HCT116 (cell line): ENCODE measurements at regions not wholly inside any gene's neighbourhood (a gene's known extent, or its start where the extent isn't known, plus 50 kb on each side); places are given as distances from the start of the nearest gene placed in this dataset.

Experiments
- ATAC-seq: fragments of 200-7000 bp; cut with Tn5 transposase; 2 replicates; pipeline ENCODE4 v1.9.1; 2020; ENCODE audit warnings: mild to moderate bottlenecking, moderate library complexity
- BruUV-seq: library from RNA; stranded (reverse); fragments of 400-500 nt; replicated peaks from 2 replicates; lab custom pipeline; 2021; lab: Mats Ljungman, UMichigan
- CTCF ChIA-PET: fragments of 300-600 bp; sonication (Branson Sonifier 250); formaldehyde crosslinking; loops from one replicate; lab custom pipeline; 2021; ENCODE audit warnings: antibody characterized with exemption; lab: Charles Lee
- POLR2A ChIA-PET: fragments of 300-600, 350-600 bp; sonication (Branson Sonifier 250); formaldehyde crosslinking; loops from one replicate; lab custom pipeline; 2021; ENCODE audit warnings: antibody characterized with exemption; lab: Charles Lee
- RAD21 ChIA-PET, 2 experiments: fragments of 300-600 bp; sonication (Branson Sonifier 250); formaldehyde crosslinking; loops; one replicate each; lab custom pipeline; 2023; ENCODE audit warnings: low total read pairs in 2 of 2; ENCODE audit not compliant: uncharacterized antibody in 2 of 2, unreplicated experiment in 2 of 2, low non-redundant PET in 1 of 2; lab: Charles Lee
- DNase-seq: peaks from one replicate; pipeline ENCODE4 v3.0.0-alpha.2; 2010; ENCODE audit warnings: low read depth, low spot score
- H2AFZ ChIP-seq: fragments of 200-600 bp; shearing (Covaris generic), sonication (generic); 2 replicates; pipeline ENCODE4 v1.6.1; 2017; ENCODE audit warnings: low read depth, mixed run types, mixed read lengths, antibody characterized with exemption, low read length; ENCODE audit not compliant: poor library complexity, severe bottlenecking
- H3K27ac ChIP-seq: 2 replicates; pipeline ENCODE4 v1.5.1; 2012; ENCODE audit warnings: low read depth, low read length
- H3K27me3 ChIP-seq: fragments of 200-600 bp; sonication (generic); 2 replicates; pipeline ENCODE4 v1.6.1; 2016; ENCODE audit warnings: mixed run types, low read length, mixed read lengths; ENCODE audit not compliant: insufficient read depth
- H3K36me3 ChIP-seq, 2 experiments: fragments of 200-500 bp in 1 of 2; fragments of 200-600 bp in 1 of 2; sonication (Bioruptor generic) in 1 of 2; sonication (generic) in 1 of 2; 2 replicates each; pipeline versions ENCODE4 v1.5.1 to v1.6.1; 2014 to 2016; ENCODE audit warnings: low read length in 2 of 2, inconsistent platforms in 1 of 2, mixed read lengths in 1 of 2, mixed run types in 1 of 2; ENCODE audit not compliant: insufficient read depth in 2 of 2, control insufficient read depth in 1 of 2
- H3K4me1 ChIP-seq, 2 experiments: fragments of 200-600 bp in 1 of 2; sonication (generic) in 1 of 2; 2 replicates each; pipeline versions ENCODE4 v1.5.1 to v1.6.1; 2012 to 2017; ENCODE audit warnings: low read length in 2 of 2, inconsistent platforms in 1 of 2, mild to moderate bottlenecking in 1 of 2, mixed read lengths in 1 of 2, mixed run types in 1 of 2, moderate library complexity in 1 of 2; ENCODE audit not compliant: insufficient read depth in 2 of 2, control insufficient read depth in 1 of 2
- H3K4me2 ChIP-seq: fragments of 200-600 bp; sonication (generic); 2 replicates; pipeline ENCODE4 v1.6.1; 2017; ENCODE audit warnings: mixed run types, low read length, mixed read lengths
- H3K4me3 ChIP-seq, 2 experiments: fragments of 200-600 bp in 1 of 2; sonication (generic) in 1 of 2; replicated peaks in 1 of 2; 2 replicates each; pipeline ENCODE4 v1.5.1; 2011 to 2016; ENCODE audit warnings: low read length in 2 of 2, control low read depth in 1 of 2, low read depth in 1 of 2, mild to moderate bottlenecking in 1 of 2, mixed read lengths in 1 of 2, mixed run types in 1 of 2
- H3K79me2 ChIP-seq: fragments of 200-600 bp; sonication (generic); 2 replicates; pipeline ENCODE4 v1.6.1; 2017; ENCODE audit warnings: mild to moderate bottlenecking, mixed run types, low read length, moderate library complexity, mixed read lengths; ENCODE audit not compliant: insufficient read depth
- H3K9ac ChIP-seq: fragments of 200-600 bp; sonication (generic); 2 replicates; pipeline ENCODE4 v1.6.1; 2016; ENCODE audit warnings: low read length, mixed read lengths
- H3K9me2 ChIP-seq: fragments of 200-600 bp; sonication (generic), shearing (Covaris generic); 2 replicates; pipeline ENCODE4 v1.6.1; 2017; ENCODE audit warnings: mixed run types, mild to moderate bottlenecking, moderate library complexity; ENCODE audit not compliant: insufficient read depth
- H3K9me3 ChIP-seq, 2 experiments: fragments of 200-500 bp in 1 of 2; fragments of 200-600 bp in 1 of 2; sonication (Bioruptor generic) in 1 of 2; sonication (generic) in 1 of 2; 2 replicates each; pipeline ENCODE4 v1.6.1; 2014 to 2017; ENCODE audit warnings: low read length in 2 of 2, mixed read lengths in 2 of 2, inconsistent platforms in 1 of 2, low read depth in 1 of 2, mild to moderate bottlenecking in 1 of 2, mixed run types in 1 of 2, moderate library complexity in 1 of 2; ENCODE audit not compliant: control insufficient read depth in 1 of 2, insufficient read depth in 1 of 2
- H4K20me1 ChIP-seq: fragments of 200-600 bp; sonication (generic), shearing (Covaris generic); 2 replicates; pipeline ENCODE4 v1.6.1; 2017; ENCODE audit warnings: mixed run types, mild to moderate bottlenecking, moderate library complexity; ENCODE audit not compliant: insufficient read depth
- CEBPB ChIP-seq: IDR thresholded peaks from 2 replicates; pipeline ENCODE4 v1.6.1; 2012; ENCODE audit warnings: low read depth
- CTCF ChIP-seq, 3 experiments: fragments of 200-600 bp in 1 of 3; sonication (generic) in 1 of 3; IDR thresholded peaks in 2 of 3; conservative IDR thresholded peaks in 1 of 3; 2 replicates each; pipeline ENCODE4 v1.5.1; 2012 to 2017; ENCODE audit warnings: low read depth in 2 of 3, low read length in 2 of 3, antibody characterized with exemption in 1 of 3, borderline replicate concordance in 1 of 3, control low read depth in 1 of 3, mild to moderate bottlenecking in 1 of 3, mixed read lengths in 1 of 3, mixed run types in 1 of 3, moderate library complexity in 1 of 3; ENCODE audit not compliant: insufficient read depth in 1 of 3
- ELF1 ChIP-seq: IDR thresholded peaks from 2 replicates; pipeline ENCODE4 v1.6.1; 2012; ENCODE audit warnings: low read depth, borderline replicate concordance
- FOSL1 ChIP-seq: IDR thresholded peaks from 2 replicates; pipeline ENCODE4 v1.6.1; 2012; ENCODE audit warnings: low read depth
- MAX ChIP-seq: IDR thresholded peaks from 2 replicates; pipeline ENCODE4 v1.6.1; 2012
- POLR2AphosphoS5 ChIP-seq: IDR thresholded peaks from 2 replicates; pipeline ENCODE4 v1.6.1; 2011; ENCODE audit warnings: mild to moderate bottlenecking, low read depth, low read length, moderate library complexity
- REST ChIP-seq: IDR thresholded peaks from 2 replicates; pipeline ENCODE4 v1.6.1; 2012; ENCODE audit warnings: low read depth
- SRF ChIP-seq: IDR thresholded peaks from 2 replicates; pipeline ENCODE4 v1.6.1; 2012; ENCODE audit warnings: low read depth
- ZFX ChIP-seq: fragments of 450-650 bp; IDR thresholded peaks from 2 replicates; pipeline ENCODE4 v1.6.1; 2017
- ZNF274 ChIP-seq: fragments of 200-500 bp; sonication (Bioruptor generic); IDR thresholded peaks from 2 replicates; pipeline ENCODE4 v1.6.1; 2014; ENCODE audit warnings: mild to moderate bottlenecking, low read depth, low read length, inconsistent platforms
- intact Hi-C: fragments of 100-400 bp; cut with micrococcal nuclease; formaldehyde crosslinking; loops from 2 replicates; pipeline ENCODE4 v1.10.0; 2022

GRCh38 chr3:118626453-118626852, 408.2 kb downstream of the IGSF11 start:
- Histone ChIP-seq H2AFZ (no peak overlapping the region), H3K4me2 (no peak overlapping the region), H4K20me1 (no peaks in the 10 kb centered on the region), H3K79me2 (no peaks in the 10 kb centered on the region), H3K27me3 (no peaks in the 10 kb centered on the region), H3K27ac (no peak overlapping the region), H3K9ac (no peak overlapping the region), H3K9me3 (no peaks in the 10 kb centered on the region), H3K4me3 (no peak overlapping the region), H3K36me3 (no peaks in the 10 kb centered on the region), H3K4me1 (no peaks in the 10 kb centered on the region), H3K9me2 (no peaks in the 10 kb centered on the region)
- TF ChIP-seq FOSL1 (no peak), SRF (no peak), MAX (no peak), CEBPB (no peak), CTCF (IDR thresholded peaks at IDR 0.05 in 2 of 3, conservative IDR thresholded peaks at IDR 0.05 in 1 of 3; ENCODE audit: borderline replicate concordance in 1 of 3, insufficient read depth in 1 of 3, low read depth in 2 of 3, low read length in 2 of 3) (no peak), ELF1 (no peak), POLR2AphosphoS5 (no peak), ZNF274 (no peak), ZFX (no peak), REST (no peak)
- RAD21 ChIA-PET: no interaction called here
- CTCF ChIA-PET: no interaction called here
- intact Hi-C loops: loop anchor here (5.0 kb wide), 1 partner anchor 629 kb away; no protein-coding TSS in a partner anchor
- POLR2A ChIA-PET: no interaction called here
- BruUV-seq: no TSS peak
- DNase-seq (no peak), ATAC-seq (no peak)
